ENCODE measurements at regions not wholly inside any gene's neighbourhood (a gene's known extent, or its start where the extent isn't known, plus 50 kb on each side); places are given as distances from the start of the nearest gene placed in this dataset.

DNA sequence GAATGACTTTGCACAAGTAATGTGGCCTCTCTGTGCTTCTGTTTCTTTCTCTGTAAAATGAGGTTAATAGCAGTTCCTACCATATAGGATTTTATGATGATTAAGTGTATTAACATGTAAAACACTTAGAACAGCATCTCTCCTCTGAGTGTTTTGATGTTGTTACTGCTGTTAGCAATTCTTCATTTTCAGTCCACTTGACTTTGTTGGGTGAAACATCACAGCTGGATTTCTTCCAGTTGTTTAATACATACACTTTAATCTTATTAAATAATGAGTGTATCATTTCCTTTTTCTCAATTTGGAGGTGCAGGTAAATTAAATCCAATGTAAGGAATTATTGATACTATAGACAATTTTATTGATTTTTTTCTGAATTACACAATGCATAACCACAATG lies 113.6 kb downstream of the KDR start:
- no peak overlapping the region for H3K4me3 ChIP-seq (ENCODE audit: low read depth, low read length)
- TF ChIP-seq, protein P1, sequence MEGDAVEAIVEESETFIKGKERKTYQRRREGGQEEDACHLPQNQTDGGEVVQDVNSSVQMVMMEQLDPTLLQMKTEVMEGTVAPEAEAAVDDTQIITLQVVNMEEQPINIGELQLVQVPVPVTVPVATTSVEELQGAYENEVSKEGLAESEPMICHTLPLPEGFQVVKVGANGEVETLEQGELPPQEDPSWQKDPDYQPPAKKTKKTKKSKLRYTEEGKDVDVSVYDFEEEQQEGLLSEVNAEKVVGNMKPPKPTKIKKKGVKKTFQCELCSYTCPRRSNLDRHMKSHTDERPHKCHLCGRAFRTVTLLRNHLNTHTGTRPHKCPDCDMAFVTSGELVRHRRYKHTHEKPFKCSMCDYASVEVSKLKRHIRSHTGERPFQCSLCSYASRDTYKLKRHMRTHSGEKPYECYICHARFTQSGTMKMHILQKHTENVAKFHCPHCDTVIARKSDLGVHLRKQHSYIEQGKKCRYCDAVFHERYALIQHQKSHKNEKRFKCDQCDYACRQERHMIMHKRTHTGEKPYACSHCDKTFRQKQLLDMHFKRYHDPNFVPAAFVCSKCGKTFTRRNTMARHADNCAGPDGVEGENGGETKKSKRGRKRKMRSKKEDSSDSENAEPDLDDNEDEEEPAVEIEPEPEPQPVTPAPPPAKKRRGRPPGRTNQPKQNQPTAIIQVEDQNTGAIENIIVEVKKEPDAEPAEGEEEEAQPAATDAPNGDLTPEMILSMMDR (IDR thresholded peaks at IDR 0.05; ENCODE audit: insufficient read depth, low read length, missing control alignments): no peak
- no peak for DNase-seq (ENCODE audit: low read depth, low spot score)
- ChIA-PET POLR2A (no interaction called here), CTCF (no interaction called here)

DNA sequence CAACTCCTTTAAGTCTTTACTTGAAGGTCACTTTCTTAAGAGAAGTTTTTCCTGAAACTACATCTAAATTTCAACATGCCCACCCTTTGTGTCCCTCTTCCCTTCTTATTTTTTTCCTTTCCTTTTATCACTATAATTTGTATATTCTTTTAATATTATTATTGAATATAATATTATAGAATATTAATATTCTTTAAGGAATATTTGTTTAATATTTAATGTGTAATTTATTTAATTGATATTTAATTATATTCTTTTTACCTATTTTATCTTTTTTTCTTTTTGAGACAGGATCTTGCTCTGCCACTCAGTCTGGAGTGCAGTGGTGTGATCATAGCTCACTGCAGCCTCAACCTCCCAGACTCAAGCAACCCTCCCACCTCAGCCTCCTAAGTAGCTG lies 114.8 kb downstream of the KDR start:
- CTCF ChIA-PET: interaction anchor here (1.5 kb wide), 1 partner anchor 302 kb away, joined by 3 read pairs; no protein-coding TSS in a partner anchor
- TF ChIP-seq, protein P1 (IDR thresholded peaks at IDR 0.05; ENCODE audit: insufficient read depth, low read length, missing control alignments): no peak
- no peak for DNase-seq (ENCODE audit: low read depth, low spot score)
- POLR2A ChIA-PET: no interaction called here
- H3K4me3 ChIP-seq (ENCODE audit: low read depth, low read length): no peak overlapping the region

DNA sequence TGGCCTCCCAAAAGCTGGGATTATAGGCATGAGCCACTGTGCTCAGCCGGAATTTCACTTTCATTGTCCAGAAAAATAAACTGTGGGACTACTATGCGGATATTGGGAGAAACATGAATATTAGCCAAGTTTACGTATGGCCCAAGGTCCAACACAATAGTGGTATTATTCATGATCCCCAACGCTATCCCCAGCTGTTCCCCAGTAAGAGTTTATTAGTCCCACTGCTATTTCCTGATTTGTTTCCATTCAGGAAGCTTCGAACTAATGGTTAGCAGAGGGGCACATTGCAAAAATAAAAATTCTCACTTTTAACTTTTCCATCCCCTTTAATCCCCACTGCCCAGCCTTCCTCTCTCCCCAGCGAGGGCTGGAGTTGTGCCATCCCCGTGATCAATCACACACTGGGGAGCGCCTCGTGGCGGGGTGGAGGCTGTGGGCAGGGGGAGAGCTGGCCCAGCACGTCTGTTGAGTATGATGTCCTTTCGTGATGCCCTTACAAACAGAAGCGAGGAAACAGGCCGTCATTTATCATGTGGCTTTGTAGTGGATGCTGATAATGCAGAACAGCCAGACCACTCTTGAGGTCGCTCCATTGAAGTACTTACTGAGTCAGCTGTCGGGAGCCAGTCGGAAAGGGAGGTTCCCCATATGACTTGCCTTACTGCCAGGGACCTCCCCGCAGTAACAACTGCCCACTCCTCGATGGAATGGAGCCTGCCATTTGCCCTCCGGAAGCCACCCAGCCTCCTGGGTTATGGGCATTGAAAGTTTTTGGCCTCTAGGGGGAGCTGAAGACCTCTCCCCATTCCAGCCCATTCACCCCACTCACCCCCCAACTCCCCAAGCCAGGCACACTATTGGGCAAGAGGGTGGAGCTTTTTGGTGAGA lies 117.0 kb downstream of the KDR start:
- ChIA-PET POLR2A (no interaction called here), CTCF (interaction anchor here (0.6 to 1.9 kb wide), 7 partner anchors 8 to 303 kb away, joined by 3 to 4 read pairs (median 3); no protein-coding TSS in a partner anchor)
- TF ChIP-seq, protein P1 (IDR thresholded peaks at IDR 0.05; ENCODE audit: insufficient read depth, low read length, missing control alignments): no peak
- no peak overlapping the region for H3K4me3 ChIP-seq (ENCODE audit: low read depth, low read length)
- no peak for DNase-seq (ENCODE audit: low read depth, low spot score)

DNA sequence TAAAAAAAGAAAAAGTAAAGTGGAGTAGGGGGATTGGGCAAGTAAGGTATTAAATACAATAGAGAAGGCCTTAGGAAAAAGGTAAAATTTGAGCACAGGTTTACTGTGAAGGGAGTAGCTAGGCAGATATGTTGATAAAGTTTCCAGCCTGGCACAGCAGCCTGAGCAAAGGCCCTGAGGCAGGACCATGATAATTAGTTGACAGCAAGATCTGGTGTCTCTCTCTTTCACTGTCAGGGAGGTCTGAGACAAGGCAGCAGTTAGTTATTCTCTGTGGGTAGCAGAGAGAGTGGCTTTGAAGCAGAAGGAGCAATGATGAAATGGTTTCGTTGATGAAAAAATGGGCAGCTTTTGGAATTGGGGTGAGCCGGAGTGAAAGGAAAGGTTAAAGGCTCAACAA lies 119.5 kb downstream of the KDR start:
- POLR2A ChIA-PET: no interaction called here
- TF ChIP-seq, protein P1 (IDR thresholded peaks at IDR 0.05; ENCODE audit: insufficient read depth, low read length, missing control alignments): no peak
- DNase-seq (ENCODE audit: low read depth, low spot score): no peak
- H3K4me3 ChIP-seq (ENCODE audit: low read depth, low read length): no peak overlapping the region
- CTCF ChIA-PET: no interaction called here

DNA sequence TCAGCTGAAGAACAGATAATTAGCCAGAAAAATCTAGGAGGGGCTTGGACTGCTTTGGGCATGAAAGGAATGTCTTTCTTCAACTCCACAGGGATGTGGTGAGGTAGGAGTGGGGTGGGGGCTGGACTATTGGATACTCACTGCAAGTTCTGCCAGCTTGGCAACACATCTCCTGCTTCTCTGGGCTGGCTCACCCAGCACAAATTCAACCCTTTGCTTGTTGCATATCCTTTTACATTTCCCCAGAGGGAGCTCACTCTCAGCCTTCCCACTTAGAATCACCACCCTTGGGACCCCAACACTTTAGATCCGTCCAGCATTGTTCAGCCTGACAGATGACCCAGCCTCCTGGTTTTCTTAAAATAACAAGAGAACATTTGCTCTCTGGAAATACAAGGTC lies 120.6 kb downstream of the KDR start:
- H3K4me3 ChIP-seq (ENCODE audit: low read depth, low read length): no peak overlapping the region
- no peak for DNase-seq (ENCODE audit: low read depth, low spot score)
- POLR2A ChIA-PET: no interaction called here
- TF ChIP-seq, protein P1 (IDR thresholded peaks at IDR 0.05; ENCODE audit: insufficient read depth, low read length, missing control alignments): no peak
- CTCF ChIA-PET: interaction anchor here (1.0 to 1.1 kb wide), 2 partner anchors 32 to 316 kb away, joined by 3 read pairs; no protein-coding TSS in a partner anchor

DNA sequence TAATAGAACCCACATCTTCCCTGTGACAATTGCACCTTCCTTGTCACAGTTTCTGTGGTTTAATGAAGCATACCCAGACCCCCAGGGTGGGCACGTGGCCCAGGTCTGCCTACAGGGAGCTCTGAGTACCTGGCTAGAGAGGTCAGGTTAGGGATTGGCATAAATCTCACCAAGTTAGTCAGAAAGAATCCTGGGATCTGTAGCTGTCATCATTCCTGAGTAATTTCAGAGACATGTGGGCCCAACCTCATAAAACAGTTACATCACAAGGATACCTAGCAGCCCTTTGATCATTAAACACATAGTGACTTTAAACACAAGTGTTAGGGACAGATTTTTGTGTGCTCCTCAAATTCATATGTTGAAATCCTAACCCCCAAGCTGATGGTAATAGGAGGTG lies 123.0 kb downstream of the KDR start:
- DNase-seq (ENCODE audit: low read depth, low spot score): no peak
- CTCF ChIA-PET: interaction anchor here (0.9 to 1.6 kb wide), 2 partner anchors 309 to 310 kb away, joined by 3 to 5 read pairs; no protein-coding TSS in a partner anchor
- H3K4me3 ChIP-seq (ENCODE audit: low read depth, low read length): no peak overlapping the region
- TF ChIP-seq, protein P1 (IDR thresholded peaks at IDR 0.05; ENCODE audit: insufficient read depth, low read length, missing control alignments): no peak
- POLR2A ChIA-PET: no interaction called here
